Right hindlimb (tissue), 1 donor: ENCODE measurements at regions not wholly inside any gene's neighbourhood (a gene's known extent, or its start where the extent isn't known, plus 50 kb on each side); places are given as distances from the start of the nearest gene placed in this dataset.
"Not testable (repeated sequence)": the region's sequence is repeated elsewhere in the genome, so short reads cannot be mapped to it uniquely, and the experiment has no call there.

Experiments used
- DNase-seq: peaks from one replicate; pipeline ENCODE4 v3.0.0-alpha.2; 2018

DNA sequence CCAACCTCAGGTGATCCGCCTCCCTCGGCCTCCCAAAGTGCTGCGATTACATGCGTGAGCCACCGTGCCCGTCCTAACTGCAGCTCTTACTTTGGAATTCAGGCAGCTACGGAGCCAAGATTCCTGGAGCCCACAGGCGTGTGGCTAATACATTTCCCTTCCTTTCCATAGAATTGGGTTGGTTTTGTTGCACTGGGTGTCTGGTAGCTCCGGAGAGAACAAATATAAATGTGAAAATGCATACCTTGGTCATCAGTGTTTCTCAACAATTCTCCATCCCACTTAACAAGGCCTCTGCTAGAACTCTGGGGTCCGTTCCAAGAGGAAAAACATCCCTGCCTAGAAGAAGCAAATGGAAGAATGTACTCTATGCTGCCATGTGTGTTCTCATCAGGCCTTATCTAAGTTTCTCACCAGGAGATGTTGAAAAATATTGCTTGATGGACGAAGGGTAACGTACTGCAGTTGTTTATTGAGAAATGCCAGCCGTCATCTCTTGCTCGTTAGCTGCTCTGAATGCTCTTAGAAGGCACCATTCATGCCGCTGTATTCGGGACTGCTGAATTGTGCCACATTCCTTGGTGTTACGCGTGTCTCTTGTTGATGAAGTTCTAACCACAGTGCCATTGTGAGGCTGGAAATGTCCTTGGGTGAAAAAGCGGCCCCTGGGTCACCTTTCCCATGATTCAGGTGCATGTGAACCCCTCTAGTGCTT is 50.5 kb upstream of the CD99 start:
- DNase-seq = no peak

DNA sequence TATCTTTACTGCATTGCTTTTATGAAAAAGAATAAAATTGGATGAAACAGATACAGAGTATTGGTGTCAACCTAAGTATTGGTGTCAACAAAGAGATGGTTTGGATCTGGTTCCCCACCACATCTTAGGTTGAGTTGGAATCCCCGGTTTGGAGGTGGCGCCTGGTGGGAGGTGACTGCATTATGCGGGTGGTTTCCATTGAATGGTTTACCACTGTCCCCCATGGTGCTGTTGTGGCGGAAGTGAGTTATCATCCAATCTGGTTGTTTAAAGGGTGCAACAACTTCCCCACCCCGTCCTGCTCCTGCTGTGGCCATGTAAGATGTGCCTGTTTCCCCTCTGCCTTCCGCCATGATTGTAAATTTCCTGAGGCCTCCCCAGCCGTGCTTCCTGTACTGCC is 52.8 kb upstream of the CD99 start:
- DNase-seq = no peak

- no peak for DNase-seq
Observed at GRCh38 chrX:2635342-2635741, 55.8 kb upstream of the CD99 start.

DNA sequence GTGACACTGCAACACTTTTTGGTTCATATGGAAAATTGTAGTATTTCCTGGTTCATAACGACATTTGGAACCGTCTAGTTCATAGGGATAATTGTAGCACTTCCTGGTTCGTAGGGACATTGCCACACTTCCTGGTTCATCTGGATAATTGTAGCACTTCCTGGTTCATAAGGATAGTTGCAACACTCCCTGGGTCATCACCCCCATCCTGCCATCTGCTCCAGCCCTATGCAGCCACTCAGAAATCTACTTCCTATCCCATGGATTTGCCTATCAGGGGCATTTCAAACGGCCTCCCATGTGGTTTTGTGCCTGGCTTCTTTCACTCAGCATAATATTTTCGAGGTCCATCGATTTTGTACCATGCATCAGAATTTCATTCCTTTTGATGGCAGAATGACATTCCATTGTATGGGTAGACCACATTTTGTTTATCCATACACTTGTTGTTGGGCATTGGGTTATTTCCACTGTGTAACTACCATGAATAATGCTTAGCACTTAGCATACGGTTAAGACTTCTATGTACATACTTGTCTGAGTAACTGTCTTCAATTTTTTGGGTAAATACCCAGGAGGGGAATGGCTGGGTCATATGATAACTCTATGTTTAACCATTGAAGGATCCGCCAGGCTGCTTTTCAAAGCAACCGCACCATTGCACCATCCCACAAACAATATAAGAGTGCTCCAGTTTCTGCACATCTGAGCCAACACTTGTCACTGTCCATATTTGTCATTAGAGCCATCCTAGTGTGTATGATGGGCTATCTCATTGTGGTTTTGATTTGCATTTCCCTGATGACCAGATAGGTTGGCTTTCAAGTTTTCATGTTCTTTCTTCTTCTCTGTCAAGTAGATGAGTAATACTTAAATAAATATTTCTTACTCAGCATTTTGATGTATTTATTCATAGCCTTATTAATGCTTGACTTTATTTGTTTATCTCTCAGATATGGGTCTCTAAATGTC is 58.3 kb upstream of the CD99 start:
- DNase-seq = no peak

GRCh38 chrX:2631743-2632532 is 59.2 kb upstream of the CD99 start:
- DNase-seq = no peak

DNA sequence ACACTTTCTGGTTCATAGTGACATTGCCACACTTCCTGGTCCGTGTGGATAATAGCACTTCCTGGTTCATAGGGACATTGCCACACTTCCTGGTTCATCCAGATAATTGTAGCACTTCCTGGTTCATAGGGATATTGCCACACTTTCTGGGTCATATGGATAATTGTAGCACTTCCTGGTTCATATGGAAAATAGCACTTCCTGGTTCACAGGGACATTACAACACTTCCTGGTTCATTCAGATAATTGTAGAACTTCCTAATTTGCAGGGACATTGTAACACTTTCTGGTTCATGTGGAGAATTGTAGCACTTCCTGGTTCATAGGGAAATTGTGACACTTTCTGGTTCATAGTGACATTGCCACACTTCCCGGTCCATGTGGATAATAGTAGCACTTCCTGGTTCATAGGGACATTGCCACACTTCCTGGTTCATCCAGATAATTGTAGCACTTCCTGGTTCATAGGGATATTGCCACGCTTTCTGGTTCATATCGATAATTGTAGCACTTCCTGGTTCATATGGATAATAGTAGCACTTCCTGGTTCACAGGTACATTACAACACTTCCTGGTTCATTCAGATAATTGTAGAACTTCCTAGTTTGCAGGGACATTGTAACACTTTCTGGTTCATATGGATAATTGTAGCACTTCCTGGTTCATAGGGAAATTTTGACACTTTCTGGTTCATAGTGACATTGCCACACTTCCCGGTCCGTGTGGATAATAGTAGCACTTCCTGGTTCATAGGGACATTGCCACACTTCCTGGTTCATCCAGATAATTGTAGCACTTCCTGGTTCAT is 60.0 kb upstream of the CD99 start:
- DNase-seq = not testable (repeated sequence)

DNA sequence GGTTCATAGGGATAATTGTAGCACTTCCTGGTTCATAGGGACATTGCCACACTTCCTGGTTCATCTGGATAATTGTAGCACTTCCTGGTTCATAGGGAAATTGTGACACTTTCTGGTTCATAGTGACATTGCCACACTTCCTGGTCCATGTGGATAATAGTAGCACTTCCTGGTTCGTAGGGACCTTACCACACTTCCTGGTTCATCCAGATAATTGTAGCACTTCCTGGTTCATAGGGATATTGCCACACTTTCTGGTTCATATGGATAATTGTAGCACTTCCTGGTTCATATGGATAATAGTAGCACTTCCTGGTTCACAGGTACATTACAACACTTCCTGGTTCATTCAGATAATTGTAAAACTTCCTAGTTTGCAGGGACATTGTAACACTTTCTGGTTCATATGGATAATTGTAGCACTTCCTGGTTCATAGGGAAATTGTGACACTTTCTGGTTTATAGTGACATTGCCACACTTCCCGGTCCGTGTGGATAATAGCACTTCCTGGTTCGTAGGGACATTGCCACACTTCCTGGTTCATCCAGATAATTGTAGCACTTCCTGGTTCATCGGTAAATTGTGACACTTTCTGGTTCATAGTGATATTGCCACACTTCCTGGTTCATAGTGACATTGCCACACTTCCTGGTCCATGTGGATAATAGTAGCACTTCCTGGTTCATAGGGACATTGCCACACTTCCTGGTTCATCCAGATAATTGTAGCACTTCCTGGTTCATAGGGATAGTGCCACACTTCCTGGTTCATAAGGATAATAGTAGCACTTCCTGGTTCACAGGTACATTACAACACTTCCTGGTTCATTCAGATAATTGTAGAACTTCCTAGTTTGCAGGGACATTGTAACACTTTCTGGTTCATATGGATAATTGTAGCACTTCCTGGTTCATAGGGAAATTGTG is 60.8 kb upstream of the CD99 start:
- not testable (repeated sequence) for DNase-seq

- no peak for DNase-seq
Observed at GRCh38 chrX:2629316-2630007, 61.6 kb upstream of the CD99 start.

DNA sequence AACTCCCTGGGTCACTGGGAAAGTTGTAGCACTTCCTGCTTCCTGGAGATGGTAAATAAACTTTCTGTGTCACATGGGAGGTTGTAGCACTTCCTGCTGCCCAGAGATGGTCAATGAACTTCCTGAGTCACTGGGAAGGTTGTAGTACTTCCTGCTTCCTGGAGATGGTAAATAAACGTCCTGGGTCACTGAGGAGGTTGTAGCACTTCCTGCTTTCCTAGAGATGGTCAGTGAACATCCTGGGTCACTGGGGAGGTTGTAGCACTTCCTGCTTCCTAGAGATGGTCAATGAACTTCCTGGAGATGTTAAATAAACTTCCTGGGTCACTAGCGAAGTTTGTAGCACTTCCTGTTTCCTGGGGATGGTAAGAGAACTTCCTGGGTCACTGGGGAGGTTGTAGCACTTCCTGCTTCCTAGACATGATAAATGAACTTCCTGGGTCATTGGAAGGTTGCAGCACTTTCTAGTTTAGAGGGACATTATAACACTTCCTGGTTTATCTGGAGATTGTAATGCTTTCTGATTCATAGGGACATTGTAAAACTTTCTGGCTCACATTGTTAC is 62.3 kb upstream of the CD99 start:
- no peak for DNase-seq

DNA sequence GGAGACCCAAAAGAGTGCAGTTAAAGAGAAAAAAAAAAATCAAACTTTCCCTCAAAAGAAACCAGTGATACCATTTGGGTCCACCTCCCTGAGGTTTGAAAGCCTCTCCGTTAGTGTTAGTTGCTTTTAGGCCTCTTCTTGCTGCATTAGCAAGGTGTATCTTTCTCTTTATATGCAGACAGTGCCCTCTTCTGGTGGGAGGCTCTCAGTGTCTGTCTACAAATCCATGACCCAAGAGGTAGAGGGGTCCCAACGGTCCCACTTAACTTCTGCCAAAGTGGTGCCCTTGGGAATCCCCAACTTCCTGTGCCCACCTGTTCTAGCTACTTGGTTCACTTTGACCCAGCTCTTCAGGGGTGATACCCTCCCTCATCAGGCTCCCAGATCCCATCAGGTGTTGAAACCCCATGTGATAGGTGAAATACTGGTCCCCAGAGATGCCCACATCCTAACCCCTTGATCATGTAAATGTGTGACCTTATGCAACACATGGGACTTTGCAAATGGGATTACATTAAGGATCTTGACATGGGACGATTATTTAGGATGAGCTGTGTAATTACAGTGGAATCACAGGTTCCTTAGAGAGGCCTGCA is 63.7 kb upstream of the CD99 start:
- no peak for DNase-seq

DNA sequence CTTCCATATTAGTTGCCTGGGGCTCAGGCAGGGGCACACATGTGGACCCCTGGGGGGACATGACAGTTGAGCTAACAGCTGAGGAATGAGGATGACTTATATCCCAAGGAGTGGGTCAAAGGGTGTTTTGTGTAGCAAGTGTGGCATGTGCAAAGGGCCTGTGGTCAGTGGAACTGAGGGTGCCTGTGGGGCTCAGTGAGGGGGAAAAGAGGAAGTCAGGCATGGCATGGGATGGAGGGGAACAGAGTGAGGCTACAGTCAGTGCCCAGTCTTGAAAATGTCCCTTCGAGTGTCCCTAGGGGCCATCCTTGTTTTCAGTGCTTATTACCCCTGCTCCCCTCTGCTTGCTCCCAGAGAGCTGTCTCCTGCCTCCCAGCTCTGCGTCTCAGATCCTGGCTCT is 64.3 kb upstream of the CD99 start:
- no peak for DNase-seq

DNA sequence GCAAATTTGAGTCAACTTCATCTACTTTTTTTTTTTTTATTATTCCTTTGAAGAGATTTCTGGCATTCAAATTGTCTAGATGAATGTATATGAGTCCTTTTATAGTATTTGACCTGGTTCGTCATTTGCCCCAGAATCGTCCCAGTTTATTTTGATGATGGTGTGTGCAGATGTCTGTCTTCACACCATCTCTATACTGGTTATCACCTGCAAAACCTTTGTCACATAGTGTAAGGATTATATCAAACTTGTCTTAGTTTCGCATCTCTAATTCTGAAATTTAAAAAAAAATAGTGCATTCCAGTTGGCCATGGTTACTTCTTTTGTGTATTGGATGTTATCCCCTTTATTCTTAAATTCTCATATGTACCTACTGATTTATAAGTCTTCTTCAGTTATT is 70.5 kb upstream of the CD99 start:
- no peak for DNase-seq

DNA sequence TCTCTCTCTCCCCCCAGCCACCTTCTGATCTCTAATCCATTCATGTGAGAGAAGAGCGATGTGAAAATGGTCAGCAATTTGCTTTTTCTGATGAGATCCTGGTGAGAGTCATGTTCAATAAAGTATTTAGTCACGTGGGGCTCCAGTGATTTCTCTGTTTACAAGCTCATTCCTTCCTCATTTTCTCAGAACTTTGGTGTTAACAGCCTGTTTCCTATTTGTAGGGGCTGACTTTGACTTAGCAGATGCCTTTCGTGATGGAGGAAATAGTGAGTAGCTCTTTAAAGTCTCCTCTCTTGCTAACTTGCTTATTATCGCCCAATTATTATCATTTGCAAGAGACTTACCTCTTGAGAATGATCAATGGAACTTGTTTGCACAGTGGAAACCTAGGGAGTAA is 72.6 kb upstream of the CD99 start:
- no peak for DNase-seq

DNA sequence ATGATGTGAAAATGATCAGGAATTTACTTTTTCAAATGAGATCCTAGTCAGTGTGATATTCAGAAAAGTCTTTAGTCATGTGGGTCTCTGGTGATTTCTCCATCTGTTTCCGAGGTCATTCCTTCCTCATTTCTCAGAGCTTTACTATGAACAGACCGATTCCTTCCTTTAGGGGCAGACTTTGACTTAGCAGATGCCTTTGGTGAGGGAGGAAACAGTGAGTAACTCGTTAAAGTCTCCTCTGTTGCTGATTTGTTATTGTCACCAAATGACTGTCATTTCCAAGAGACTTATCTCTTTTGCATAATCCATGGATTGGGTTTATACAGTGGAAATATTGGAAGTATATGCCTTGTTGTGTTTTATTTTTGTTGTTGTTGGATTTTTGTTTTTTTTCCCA is 76.2 kb upstream of the CD99 start:
- no peak for DNase-seq

- DNase-seq = no peak
Observed at GRCh38 chrX:2610246-2611170, 80.6 kb upstream of the CD99 start.

DNA sequence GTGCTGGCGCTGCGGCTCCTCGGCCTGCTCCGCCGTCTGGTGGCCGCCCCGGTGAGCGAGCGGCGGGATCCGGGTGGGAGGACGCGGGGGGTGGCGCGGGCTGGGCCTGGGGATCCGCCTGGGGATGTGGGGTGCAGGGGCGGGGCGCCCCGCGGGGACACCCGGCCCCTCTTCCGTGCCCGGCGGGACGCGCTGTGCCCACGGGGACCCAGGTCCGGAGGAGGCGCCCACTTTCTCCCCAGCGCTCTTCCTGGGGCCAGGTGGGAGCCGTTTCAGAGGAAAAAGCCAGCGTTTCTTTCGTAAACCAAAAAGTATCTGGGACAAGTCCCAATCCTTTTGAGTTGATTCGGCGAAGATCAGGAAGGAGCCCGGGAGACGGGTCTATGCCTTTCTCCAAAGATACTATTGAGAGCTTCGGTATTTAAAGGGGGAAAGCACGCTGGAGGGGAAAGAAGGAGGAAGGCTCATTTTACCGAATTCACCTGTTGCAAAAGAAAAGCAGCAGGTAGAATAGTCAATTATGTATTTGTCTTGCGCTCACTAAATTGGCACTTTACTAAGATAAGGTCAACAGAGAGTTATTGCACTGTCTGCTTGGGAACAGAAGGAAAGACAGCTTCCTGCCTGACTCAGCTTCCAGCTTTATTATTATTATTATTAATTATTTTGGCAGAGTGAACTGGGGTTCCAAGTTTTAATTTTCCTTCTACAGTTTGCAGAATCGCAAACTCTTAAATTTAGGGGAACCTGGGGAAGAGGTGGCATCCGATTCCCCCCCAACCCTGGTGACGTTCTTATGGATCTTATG is 81.5 kb upstream of the CD99 start:
- DNase-seq = no peak

- peak; percentile 92 for DNase-seq
Observed at GRCh38 chrX:2608638-2609430, 82.3 kb upstream of the CD99 start.
